Natural killer cell (primary cell): ENCODE measurements at regions not wholly inside any gene's neighbourhood (a gene's known extent, or its start where the extent isn't known, plus 50 kb on each side); places are given as distances from the start of the nearest gene placed in this dataset.
"Not testable (repeated sequence)": the region's sequence is repeated elsewhere in the genome, so short reads cannot be mapped to it uniquely, and the experiment has no call there.

Source experiments
- ATAC-seq, 3 donors: fragments of 150-1000 bp in 2 of 3; fragments of 200-7000 bp in 1 of 3; cut with Tn5 transposase; 1 replicate in 1 of 3; 2 replicates in 2 of 3; pipeline ENCODE4 v1.10.0; 2021; ENCODE audit warnings: mild to moderate bottlenecking in 2 of 3, moderate library complexity in 2 of 3
- DNase-seq, 2 donors: peaks; one replicate each; pipeline versions ENCODE4 v3.0.0 to v3.0.0-alpha.2; 2013 to 2021; ENCODE audit warnings: mixed read lengths in 1 of 2
- H3K27ac ChIP-seq: one replicate; pipeline ENCODE4 v1.5.1; 2013; ENCODE audit warnings: mild to moderate bottlenecking, low read length
- H3K27me3 ChIP-seq: one replicate; pipeline ENCODE4 v1.6.1; 2013; ENCODE audit warnings: low read length; ENCODE audit not compliant: control insufficient read depth, insufficient read depth
- H3K36me3 ChIP-seq: one replicate; pipeline ENCODE4 v1.6.1; 2013; ENCODE audit warnings: low read length; ENCODE audit not compliant: control insufficient read depth, insufficient read depth
- H3K4me1 ChIP-seq: one replicate; pipeline ENCODE4 v1.6.1; 2013; ENCODE audit warnings: low read length; ENCODE audit not compliant: control insufficient read depth, insufficient read depth
- H3K4me3 ChIP-seq: one replicate; pipeline ENCODE4 v1.5.1; 2013; ENCODE audit warnings: low read length
- H3K9me3 ChIP-seq: one replicate; pipeline ENCODE4 v1.6.1; 2013; ENCODE audit warnings: low read length; ENCODE audit not compliant: control insufficient read depth, insufficient read depth
- H3K27ac Mint-ChIP-seq, 2 donors: one replicate each; pipeline ENCODE4 v1.8.0; 2022; ENCODE audit warnings: mild to moderate bottlenecking in 2 of 2, mixed read lengths in 2 of 2, moderate library complexity in 1 of 2
- H3K27me3 Mint-ChIP-seq, 2 donors: one replicate each; pipeline ENCODE4 v1.8.0; 2022; ENCODE audit warnings: low read depth in 2 of 2, mixed read lengths in 2 of 2
- H3K36me3 Mint-ChIP-seq: one replicate; pipeline ENCODE4 v1.8.0; 2022; ENCODE audit warnings: mixed read lengths
- H3K4me1 Mint-ChIP-seq, 2 donors: one replicate each; pipeline ENCODE4 v1.8.0; 2022; ENCODE audit warnings: mixed read lengths in 2 of 2
- H3K4me3 Mint-ChIP-seq: one replicate; pipeline ENCODE4 v1.8.0; 2022; ENCODE audit warnings: mild to moderate bottlenecking, moderate library complexity, mixed read lengths
- H3K9me3 Mint-ChIP-seq, 2 donors: one replicate each; pipeline ENCODE4 v1.8.0; 2022; ENCODE audit warnings: mixed read lengths in 2 of 2
- WGBS: methylation state at CpG from one replicate; pipeline ENCODE4 v1.1.7; 2013; ENCODE audit warnings: missing lambda C conversion rate; ENCODE audit not compliant: insufficient coverage; 5-methylcytosine and 5-hydroxymethylcytosine counted together
- intact Hi-C: fragments of 100-400 bp; cut with micrococcal nuclease; formaldehyde crosslinking; loops from one replicate; pipeline ENCODE4 v1.14.2; 2022
- TF ChIP-seq, protein P1 (sequence below): fragments of 200-600 bp; IDR thresholded peaks from one replicate; pipeline ENCODE4 v1.8.0; 2022; ENCODE audit warnings: antibody characterized with exemption

DNA sequence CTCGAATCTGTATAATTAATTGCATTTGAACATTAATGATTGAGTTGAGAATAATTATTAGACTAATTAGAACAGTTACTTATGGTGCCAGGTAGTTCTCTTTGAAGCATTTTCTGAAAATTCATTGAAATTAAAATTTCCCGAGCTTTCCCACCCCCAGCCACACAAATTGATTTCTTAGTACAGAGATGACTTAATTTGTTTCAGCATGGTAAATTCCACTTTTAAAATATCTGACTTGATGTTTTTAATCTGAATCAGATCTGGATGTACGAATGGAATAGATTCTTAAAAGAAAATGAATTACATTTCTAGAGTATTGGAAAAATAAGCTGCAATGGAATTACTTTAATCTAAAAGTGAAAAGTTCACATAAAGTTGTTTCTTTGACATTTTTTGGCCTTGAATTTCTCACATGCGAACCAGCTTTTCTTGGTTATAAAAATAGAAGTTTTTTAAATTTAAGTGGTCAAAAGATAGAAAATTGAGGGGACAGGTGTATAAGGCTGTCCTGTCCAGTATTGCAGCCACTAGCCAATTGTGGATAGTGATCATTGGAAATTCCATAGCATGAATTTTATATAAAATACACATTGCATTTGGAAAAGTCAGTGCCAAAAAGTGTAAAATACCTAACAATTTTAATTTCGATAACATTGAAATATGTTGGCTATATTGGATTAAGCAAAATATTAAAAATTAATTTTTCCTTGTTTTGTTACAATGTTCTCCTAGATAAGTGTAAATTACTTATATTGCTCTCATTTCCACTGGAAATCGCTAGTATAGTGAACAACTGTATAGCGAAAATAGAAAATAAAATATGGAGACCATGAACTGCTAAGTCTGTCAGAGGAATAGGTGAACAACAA is 102.9 kb downstream of the OR2B2 start:
- no peaks in the 10 kb centered on the region for H3K27me3 Mint-ChIP-seq

DNA sequence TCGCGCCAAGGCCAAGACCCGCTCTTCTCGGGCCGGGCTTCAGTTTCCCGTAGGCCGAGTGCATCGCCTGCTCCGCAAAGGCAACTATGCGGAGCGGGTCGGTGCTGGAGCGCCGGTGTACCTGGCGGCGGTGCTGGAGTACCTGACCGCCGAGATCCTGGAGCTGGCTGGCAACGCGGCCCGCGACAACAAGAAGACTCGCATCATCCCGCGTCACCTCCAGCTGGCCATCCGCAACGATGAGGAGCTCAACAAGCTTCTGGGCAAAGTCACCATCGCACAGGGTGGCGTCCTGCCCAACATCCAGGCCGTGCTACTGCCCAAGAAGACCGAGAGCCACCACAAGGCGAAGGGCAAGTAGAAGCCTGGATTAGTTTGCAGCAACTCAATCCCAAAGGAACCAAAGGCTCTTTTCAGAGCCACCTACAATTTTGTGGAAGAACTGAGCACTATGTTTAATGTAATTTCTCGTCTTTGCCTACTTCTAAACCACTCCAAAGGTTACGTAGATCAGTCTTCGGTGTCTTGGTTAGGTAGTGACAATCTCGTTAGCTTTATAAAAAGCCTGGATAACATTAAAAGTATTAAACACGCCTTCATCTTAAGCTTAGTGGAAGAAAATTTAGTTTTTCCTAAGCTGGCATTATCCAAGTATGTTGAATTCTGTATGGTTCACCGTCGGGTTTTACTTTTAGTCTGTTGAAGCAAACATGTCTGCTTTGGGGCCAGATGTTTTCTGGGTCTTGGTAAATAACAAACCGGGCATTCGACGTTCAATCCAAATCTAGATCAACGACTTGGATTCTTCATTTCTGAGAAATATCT is 103.7 kb downstream of the OR2B2 start:
- H3K27me3 ChIP-seq, H3K36me3 Mint-ChIP-seq, H3K9me3 ChIP-seq, H3K27me3 Mint-ChIP-seq, H3K9me3 Mint-ChIP-seq, H3K36me3 ChIP-seq: not testable (repeated sequence)
- peak in 1 of 3 donors; percentile 1 for ATAC-seq
- Mint-ChIP-seq H3K27ac (peak overlapping the region; percentile 98 to 99), H3K4me1 (peaks cover 39 to 42% of the 10 kb centered on the region in 2 donors), H3K4me3 (peak overlapping the region; percentile 95)
- peak overlapping the region; percentile 54 for H3K4me3 ChIP-seq
- H3K27ac ChIP-seq, result peak overlapping the region; percentile 88
- peaks cover 24% of the 10 kb centered on the region for H3K4me1 ChIP-seq
- WGBS, result 2% methylated on average over 12 of the region's 43 CpGs
- intact Hi-C loops, result loop anchor here (1.0 to 10.0 kb wide), 7 partner anchors 56 to 1684 kb away; partner anchors contain the start of gene ZNF184
- DNase-seq, result peak in 1 of 2 donors; percentile 49

More for the DNA sequence above, 102.9 kb downstream of the OR2B2 start:
- Histone ChIP-seq H3K9me3 (no peaks in the 10 kb centered on the region), H3K36me3 (no peaks in the 10 kb centered on the region), H3K4me1 (peaks cover 31% of the 10 kb centered on the region), H3K4me3 (peak overlapping the region; percentile 63), H3K27me3 (no peaks in the 10 kb centered on the region), H3K27ac (peak overlapping the region; percentile 88)
- intact Hi-C loops, result loop anchor here (1.0 to 10.0 kb wide), 6 partner anchors 57 to 1685 kb away; partner anchors contain the start of gene ZNF184
- peak overlapping the region; percentile 98 to 99 for H3K27ac Mint-ChIP-seq
- no peak for ATAC-seq
- TF ChIP-seq, protein P1, sequence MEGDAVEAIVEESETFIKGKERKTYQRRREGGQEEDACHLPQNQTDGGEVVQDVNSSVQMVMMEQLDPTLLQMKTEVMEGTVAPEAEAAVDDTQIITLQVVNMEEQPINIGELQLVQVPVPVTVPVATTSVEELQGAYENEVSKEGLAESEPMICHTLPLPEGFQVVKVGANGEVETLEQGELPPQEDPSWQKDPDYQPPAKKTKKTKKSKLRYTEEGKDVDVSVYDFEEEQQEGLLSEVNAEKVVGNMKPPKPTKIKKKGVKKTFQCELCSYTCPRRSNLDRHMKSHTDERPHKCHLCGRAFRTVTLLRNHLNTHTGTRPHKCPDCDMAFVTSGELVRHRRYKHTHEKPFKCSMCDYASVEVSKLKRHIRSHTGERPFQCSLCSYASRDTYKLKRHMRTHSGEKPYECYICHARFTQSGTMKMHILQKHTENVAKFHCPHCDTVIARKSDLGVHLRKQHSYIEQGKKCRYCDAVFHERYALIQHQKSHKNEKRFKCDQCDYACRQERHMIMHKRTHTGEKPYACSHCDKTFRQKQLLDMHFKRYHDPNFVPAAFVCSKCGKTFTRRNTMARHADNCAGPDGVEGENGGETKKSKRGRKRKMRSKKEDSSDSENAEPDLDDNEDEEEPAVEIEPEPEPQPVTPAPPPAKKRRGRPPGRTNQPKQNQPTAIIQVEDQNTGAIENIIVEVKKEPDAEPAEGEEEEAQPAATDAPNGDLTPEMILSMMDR, result no peak
- peak overlapping the region; percentile 95 for H3K4me3 Mint-ChIP-seq
- DNase-seq, result peak in 1 of 2 donors; percentile 14
- 11% methylated on average over 3 of the region's 7 CpGs for WGBS
- no peaks in the 10 kb centered on the region for H3K9me3 Mint-ChIP-seq
- no peaks in the 10 kb centered on the region for H3K36me3 Mint-ChIP-seq
- H3K4me1 Mint-ChIP-seq, result peaks cover 41 to 48% of the 10 kb centered on the region in 2 donors

DNA sequence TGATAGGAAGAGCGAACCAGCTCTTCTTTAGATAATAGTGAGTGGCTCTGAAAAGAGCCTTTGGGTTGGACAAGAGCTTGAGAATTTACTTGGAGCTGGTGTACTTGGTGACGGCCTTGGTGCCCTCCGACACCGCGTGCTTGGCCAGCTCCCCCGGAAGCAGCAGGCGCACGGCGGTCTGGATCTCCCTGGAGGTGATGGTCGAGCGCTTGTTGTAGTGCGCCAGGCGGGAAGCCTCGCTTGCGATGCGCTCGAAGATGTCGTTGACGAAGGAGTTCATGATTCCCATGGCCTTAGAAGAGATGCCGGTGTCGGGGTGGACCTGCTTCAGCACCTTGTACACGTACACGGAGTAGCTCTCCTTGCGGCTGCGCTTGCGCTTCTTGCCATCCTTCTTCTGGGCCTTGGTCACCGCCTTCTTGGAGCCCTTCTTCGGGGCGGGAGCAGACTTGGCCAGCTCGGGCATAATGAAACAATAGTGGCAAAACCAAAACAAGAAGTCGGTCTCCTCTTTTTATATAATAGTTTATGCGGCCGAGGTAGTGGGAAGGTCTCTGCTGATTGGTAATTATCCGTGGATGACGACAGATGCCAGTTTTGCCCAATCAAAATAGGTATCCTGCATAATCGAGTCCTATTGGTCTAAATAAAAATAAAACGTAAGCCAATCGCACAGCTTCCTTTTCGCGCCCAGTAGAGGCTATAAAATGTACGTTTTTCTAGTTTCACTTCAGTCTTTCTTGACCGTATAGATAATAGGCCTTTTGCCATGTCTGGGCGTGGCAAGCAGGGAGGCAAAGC is 104.6 kb downstream of the OR2B2 start:
- peaks cover 39 to 42% of the 10 kb centered on the region in 2 donors for H3K4me1 Mint-ChIP-seq

DNA sequence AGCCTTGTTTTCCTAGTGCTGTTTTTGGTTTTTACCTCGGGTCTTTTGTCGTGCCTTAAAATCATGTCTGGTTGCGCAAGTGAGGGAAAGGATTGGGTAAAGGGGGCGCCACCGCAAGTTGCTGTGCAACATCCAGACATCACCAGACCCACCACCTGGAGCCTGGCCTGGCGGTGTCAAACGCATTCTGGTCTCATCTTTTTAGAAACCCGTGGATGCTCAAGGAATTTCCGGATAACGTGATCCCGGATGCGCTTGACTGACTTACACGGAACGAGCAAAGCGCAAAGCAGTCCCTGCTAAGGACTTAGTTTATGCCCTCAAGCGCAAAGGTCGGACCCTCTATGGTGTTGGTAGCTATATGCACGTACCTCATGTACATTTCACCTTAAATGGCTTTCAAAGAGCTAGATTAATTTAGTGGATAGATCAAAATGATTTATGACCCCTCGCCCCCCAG is 105.2 kb downstream of the OR2B2 start:
- H3K27me3 ChIP-seq, result no peaks in the 10 kb centered on the region
- no peaks in the 10 kb centered on the region for H3K9me3 Mint-ChIP-seq
- H3K27ac ChIP-seq, result peak overlapping the region; percentile 88
- no peaks in the 10 kb centered on the region for H3K36me3 Mint-ChIP-seq
- H3K36me3 ChIP-seq, result no peaks in the 10 kb centered on the region
- intact Hi-C loops, result loop anchor here (5.0 to 10.0 kb wide), 4 partner anchors 55 to 660 kb away; partner anchors contain the start of gene ZNF184
- H3K4me3 Mint-ChIP-seq, result peak overlapping the region; percentile 95
- 2% methylated on average over 19 of the region's 19 CpGs for WGBS
- peaks cover 24% of the 10 kb centered on the region for H3K4me1 ChIP-seq
- H3K9me3 ChIP-seq, result no peaks in the 10 kb centered on the region
- H3K4me1 Mint-ChIP-seq, result peaks cover 39 to 42% of the 10 kb centered on the region in 2 donors
- peak overlapping the region; percentile 98 to 99 for H3K27ac Mint-ChIP-seq
- no peak for ATAC-seq
- peak overlapping the region; percentile 54 for H3K4me3 ChIP-seq
- H3K27me3 Mint-ChIP-seq, result no peaks in the 10 kb centered on the region
- DNase-seq, result peak in 1 of 2 donors; percentile 66
- TF ChIP-seq, protein P1, result no peak

More for the DNA sequence above, 104.6 kb downstream of the OR2B2 start:
- intact Hi-C loops, result loop anchor here (1.0 to 10.0 kb wide), 6 partner anchors 55 to 675 kb away; partner anchors contain the start of gene ZNF184
- WGBS, result under 1% methylated on average over 43 of the region's 43 CpGs
- not testable (repeated sequence) for H3K9me3 ChIP-seq, H3K27me3 ChIP-seq, H3K36me3 ChIP-seq, H3K27me3 Mint-ChIP-seq, H3K9me3 Mint-ChIP-seq, H3K36me3 Mint-ChIP-seq
- H3K4me3 Mint-ChIP-seq, result peak overlapping the region; percentile 95
- ATAC-seq (peak; percentile 76 to 90 (median 81)), DNase-seq (peak; percentile 66 to 92)
- Histone ChIP-seq H3K4me3 (peak overlapping the region; percentile 54), H3K27ac (peak overlapping the region; percentile 88), H3K4me1 (peaks cover 24% of the 10 kb centered on the region)
- H3K27ac Mint-ChIP-seq, result peak overlapping the region; percentile 98 to 99
